Type B pancreatic cell (in vitro differentiated cells): ENCODE measurements at regions not wholly inside any gene's neighbourhood (a gene's known extent, or its start where the extent isn't known, plus 50 kb on each side); places are given as distances from the start of the nearest gene placed in this dataset.

Experiments
- DNase-seq: peaks from one replicate; pipeline ENCODE4 v3.0.0; 2021; ENCODE audit warnings: mixed read lengths; ENCODE audit not compliant: unreplicated experiment; ENCODE audit errors: extremely low spot score
- H3K27ac Mint-ChIP-seq: 2 replicates; pipeline ENCODE4 v1.8.0; 2021; ENCODE audit warnings: mild to moderate bottlenecking, mixed read lengths
- H3K27me3 Mint-ChIP-seq: 2 replicates; pipeline ENCODE4 v1.8.0; 2021; ENCODE audit warnings: mixed read lengths
- H3K36me3 Mint-ChIP-seq: 2 replicates; pipeline ENCODE4 v1.8.0; 2021; ENCODE audit warnings: mixed read lengths
- H3K4me1 Mint-ChIP-seq: one replicate; pipeline ENCODE4 v1.8.0; 2021; ENCODE audit warnings: mixed read lengths; ENCODE audit not compliant: unreplicated experiment
- H3K4me3 Mint-ChIP-seq: 2 replicates; pipeline ENCODE4 v1.8.0; 2021; ENCODE audit warnings: mild to moderate bottlenecking, mixed read lengths
- H3K9me3 Mint-ChIP-seq: 2 replicates; pipeline ENCODE4 v1.8.0; 2021; ENCODE audit warnings: mixed read lengths
- TF ChIP-seq, protein P1 (sequence below): fragments of 200-600 bp; sonication (generic); conservative IDR thresholded peaks from 2 replicates; pipeline ENCODE4 v1.5.0; 2021; ENCODE audit warnings: antibody characterized with exemption, mild to moderate bottlenecking

DNA sequence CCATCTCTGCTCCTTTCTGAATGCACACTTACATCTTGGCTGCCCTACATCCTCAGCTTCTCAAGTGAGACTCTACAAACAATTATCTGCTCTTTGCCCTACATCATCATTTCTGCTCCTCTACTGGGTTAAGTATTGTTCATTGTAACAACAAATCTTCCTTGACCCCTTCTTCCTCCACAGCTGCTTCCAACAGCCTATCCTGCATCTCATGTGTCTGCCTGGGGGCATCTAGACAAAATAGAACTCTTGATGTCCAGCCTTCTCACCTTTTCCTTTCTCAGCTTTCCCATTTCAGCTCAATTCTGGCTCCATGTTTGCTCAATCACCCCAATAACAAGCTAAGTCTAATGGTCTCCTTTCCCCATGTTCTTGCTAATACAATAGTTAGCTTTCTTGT lies 509.8 kb downstream of the DIRAS2 start:
- TF ChIP-seq, protein P1, sequence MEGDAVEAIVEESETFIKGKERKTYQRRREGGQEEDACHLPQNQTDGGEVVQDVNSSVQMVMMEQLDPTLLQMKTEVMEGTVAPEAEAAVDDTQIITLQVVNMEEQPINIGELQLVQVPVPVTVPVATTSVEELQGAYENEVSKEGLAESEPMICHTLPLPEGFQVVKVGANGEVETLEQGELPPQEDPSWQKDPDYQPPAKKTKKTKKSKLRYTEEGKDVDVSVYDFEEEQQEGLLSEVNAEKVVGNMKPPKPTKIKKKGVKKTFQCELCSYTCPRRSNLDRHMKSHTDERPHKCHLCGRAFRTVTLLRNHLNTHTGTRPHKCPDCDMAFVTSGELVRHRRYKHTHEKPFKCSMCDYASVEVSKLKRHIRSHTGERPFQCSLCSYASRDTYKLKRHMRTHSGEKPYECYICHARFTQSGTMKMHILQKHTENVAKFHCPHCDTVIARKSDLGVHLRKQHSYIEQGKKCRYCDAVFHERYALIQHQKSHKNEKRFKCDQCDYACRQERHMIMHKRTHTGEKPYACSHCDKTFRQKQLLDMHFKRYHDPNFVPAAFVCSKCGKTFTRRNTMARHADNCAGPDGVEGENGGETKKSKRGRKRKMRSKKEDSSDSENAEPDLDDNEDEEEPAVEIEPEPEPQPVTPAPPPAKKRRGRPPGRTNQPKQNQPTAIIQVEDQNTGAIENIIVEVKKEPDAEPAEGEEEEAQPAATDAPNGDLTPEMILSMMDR: no peak
- no peak for DNase-seq
- peaks cover 6% of the 10 kb centered on the region for H3K27me3 Mint-ChIP-seq
- H3K4me3 Mint-ChIP-seq: no peak overlapping the region
- H3K36me3 Mint-ChIP-seq: no peaks in the 10 kb centered on the region
- no peak overlapping the region for H3K27ac Mint-ChIP-seq
- H3K9me3 Mint-ChIP-seq: no peaks in the 10 kb centered on the region
- H3K4me1 Mint-ChIP-seq: no peaks in the 10 kb centered on the region

DNA sequence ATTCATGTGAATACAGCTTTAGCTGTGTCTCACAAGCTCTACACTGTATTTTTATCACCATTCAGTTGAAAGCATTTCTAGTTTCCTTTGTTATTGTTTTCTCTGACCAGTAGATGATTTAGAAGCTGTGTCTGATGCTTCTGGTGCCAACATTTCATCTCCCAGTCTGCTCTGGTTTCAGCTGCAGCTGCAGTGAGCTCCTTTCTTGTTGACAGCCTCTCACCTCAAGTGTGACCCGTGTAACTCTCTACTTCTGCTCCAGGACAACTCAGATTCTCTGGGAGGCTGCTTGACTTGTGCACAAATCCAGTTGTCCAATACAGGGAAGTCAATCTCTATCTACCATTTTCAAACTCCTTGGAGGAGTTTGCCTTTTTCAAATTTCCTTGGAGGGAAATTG lies 504.8 kb downstream of the DIRAS2 start:
- no peaks in the 10 kb centered on the region for H3K9me3 Mint-ChIP-seq
- no peaks in the 10 kb centered on the region for H3K27me3 Mint-ChIP-seq
- no peak overlapping the region for H3K4me3 Mint-ChIP-seq
- H3K27ac Mint-ChIP-seq: no peak overlapping the region
- TF ChIP-seq, protein P1: no peak
- no peaks in the 10 kb centered on the region for H3K36me3 Mint-ChIP-seq
- no peak for DNase-seq
- peaks cover 9% of the 10 kb centered on the region for H3K4me1 Mint-ChIP-seq

DNA sequence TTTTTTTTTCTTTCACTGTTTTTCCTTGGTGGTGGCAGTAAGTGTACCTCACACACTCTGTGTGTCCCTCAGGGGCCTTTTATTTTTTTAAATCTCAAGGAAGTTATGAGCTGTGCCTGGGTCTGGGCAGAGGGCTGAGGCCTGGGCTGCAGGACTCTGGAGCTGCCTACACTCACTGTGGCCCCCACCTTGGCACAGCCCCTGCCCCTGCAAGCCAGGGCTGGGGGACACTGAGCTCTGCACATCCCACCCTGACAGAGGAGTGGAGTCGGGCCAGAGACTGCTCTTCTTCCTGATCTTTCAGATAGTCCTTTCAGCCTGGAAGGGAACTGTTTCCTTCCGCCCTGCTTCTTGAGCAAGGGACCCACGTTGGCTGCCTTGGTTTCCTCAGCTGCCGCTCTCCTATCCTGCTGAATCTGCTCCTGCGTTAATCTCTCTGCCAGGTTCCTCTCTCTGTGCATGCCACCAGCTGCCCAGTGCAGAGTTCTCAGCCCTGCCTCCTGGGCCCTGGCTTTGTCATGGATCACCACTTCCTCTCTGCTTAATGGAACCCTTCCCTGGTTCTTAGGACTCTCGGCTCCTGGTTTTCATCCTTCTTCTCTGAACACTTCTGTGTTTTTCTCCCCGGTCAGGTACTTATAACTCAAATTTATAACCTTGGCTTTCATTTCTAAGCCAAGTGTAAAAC lies 502.3 kb downstream of the DIRAS2 start:
- Mint-ChIP-seq H3K4me1 (peaks cover 10% of the 10 kb centered on the region), H3K4me3 (no peak overlapping the region), H3K36me3 (no peaks in the 10 kb centered on the region), H3K27ac (no peak overlapping the region), H3K27me3 (no peaks in the 10 kb centered on the region), H3K9me3 (no peaks in the 10 kb centered on the region)
- TF ChIP-seq, protein P1: no peak
- no peak for DNase-seq

DNA sequence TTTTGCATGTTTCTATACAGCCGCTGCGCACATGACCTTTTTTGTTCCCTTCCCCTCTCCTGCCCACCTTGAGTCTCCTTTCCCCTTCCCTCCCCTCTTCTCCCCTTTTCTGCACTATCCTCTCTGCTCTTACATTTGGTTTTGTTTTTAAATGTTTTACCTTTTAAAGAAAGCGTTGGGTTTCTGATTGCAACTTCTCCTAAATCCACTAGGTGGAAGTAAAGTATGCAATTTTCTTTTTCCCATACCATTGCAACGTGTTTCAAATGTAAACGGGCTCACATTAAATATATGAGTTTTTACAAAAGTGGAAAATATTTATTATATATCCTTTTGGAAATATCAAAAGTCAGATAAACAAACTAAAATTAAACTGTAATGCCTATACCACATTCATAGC lies 500.9 kb downstream of the DIRAS2 start:
- Mint-ChIP-seq H3K4me1 (peaks cover 10% of the 10 kb centered on the region), H3K9me3 (no peaks in the 10 kb centered on the region), H3K36me3 (no peaks in the 10 kb centered on the region), H3K27ac (no peak overlapping the region), H3K27me3 (no peaks in the 10 kb centered on the region), H3K4me3 (no peak overlapping the region)
- TF ChIP-seq, protein P1: peak; percentile 82
- no peak for DNase-seq

DNA sequence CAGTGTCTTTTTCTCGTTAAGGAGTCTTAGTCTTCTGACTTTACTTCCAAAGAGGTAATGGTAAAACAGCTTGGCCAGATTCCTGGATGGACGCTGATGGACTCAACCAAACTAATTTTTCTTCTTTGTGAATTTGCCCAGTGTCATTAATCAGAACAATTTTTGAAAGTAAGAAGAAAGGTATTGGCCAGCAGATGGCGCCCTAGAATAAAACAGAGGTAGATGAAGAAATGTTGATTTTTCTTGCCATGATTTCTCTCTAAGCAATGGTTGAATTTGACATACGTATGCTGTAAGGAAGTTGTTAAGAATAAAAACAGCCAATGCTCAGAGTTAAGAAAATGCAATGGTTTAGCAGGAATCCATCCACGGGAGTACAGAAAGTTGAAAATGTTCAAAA lies 500.0 kb downstream of the DIRAS2 start:
- TF ChIP-seq, protein P1: peak; percentile 79
- Mint-ChIP-seq H3K4me3 (no peak overlapping the region), H3K27ac (no peak overlapping the region), H3K27me3 (no peaks in the 10 kb centered on the region), H3K4me1 (peaks cover 10% of the 10 kb centered on the region), H3K36me3 (no peaks in the 10 kb centered on the region), H3K9me3 (no peaks in the 10 kb centered on the region)
- no peak for DNase-seq
